ENCODE measurements at regions not wholly inside any gene's neighbourhood (a gene's known extent, or its start where the extent isn't known, plus 50 kb on each side); places are given as distances from the start of the nearest gene placed in this dataset.
"Not testable (repeated sequence)": the region's sequence is repeated elsewhere in the genome, so short reads cannot be mapped to it uniquely, and the experiment has no call there.

DNA sequence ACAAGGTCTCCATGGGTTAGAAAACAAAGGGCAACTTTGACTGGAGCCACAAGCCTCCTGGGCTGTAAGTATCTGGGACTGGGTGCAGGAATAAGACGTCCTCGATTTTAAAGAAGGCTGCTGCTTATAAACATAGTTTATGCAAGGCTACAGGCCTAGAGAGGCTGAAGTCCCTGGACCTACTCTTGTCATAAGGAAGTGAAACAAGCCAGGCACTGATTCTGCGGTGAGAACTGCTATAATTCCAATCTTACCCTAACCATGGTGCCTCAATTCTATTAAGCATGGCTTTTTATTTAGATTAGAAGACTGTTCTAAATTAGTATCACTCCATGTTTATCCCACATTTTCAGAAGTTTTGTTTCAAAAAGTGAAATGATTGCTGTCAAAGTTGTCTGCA, 777.6 kb downstream of the PLOD2 start:
- no peak for DNase-seq (ENCODE audit: low read depth)

DNA sequence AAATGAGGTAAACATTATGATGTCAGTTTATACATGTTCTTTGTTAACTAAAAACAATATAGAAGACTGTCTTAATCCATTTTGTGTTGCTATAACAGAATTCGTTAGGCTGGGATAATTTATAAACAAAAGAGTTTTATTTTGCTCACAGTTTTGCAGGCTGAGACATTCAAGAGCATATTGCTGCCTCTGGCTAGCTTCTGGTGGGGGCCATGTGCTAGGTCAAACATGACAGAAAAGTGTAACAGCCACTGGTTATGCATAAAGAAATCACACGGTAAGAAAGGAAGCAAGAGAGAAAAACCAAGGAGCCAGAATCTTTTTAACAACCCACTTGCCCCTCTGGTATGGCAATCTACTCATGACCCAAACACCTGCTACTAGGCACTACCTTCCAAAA, 776.7 kb downstream of the PLOD2 start:
- DNase-seq (ENCODE audit: low read depth): no peak

DNA sequence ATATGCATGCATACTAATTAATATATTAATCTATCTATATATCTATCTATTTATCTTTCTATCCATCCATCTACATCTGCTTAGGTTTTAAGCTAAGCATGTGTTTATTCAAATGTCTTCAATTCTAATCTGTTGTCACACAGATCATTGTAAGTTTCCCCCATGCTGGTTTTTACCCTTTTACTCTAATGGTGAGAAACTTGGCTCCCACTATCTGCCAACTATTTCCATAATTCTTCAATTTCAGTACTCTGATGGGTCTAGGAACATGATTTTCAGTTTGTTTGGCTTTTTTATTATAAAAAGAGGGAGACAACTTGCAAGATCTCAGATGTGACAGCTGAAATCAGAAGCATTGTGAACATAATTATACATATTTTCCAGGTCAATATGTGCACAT, 773.8 kb downstream of the PLOD2 start:
- no peak for DNase-seq (ENCODE audit: low read depth)

DNA sequence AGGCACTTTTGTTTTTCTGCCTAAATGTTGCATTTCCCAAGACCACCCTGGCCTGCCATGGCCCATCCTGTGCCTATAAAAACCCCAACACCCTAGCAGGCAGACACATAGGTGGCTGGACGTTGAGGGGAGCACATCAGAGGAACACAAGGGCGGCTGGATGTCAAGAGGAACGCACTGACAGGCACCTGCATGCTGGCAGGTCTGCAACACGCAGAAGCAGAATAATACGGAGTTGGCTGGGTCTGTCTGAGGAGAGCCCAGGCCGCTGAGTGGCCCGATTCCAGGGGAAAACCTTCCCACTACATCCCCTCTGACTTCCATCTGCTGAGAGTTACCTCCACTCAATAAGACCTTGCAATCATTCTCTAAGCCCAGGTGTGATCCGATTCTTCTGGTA, 765.6 kb downstream of the PLOD2 start:
- no peak for DNase-seq (ENCODE audit: low read depth)

DNA sequence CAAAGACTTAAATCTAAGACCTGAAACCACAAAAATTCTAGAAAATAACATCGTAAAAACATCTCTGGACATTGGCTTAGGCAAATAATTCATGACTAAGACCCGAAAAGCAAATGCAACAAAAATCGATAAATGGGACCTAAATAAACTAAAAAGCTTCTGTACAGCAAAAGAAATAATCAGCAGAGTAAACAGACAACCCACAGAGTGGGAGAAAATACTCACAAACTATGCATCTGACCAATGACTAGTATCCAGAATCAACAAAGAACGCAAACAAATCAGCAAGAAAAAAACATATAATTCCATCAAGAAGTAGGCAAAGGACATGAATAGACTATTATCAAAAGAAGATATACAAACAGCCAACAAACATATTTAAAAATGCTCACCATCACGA, 749.4 kb downstream of the PLOD2 start:
- no peak for DNase-seq (ENCODE audit: low read depth)

DNA sequence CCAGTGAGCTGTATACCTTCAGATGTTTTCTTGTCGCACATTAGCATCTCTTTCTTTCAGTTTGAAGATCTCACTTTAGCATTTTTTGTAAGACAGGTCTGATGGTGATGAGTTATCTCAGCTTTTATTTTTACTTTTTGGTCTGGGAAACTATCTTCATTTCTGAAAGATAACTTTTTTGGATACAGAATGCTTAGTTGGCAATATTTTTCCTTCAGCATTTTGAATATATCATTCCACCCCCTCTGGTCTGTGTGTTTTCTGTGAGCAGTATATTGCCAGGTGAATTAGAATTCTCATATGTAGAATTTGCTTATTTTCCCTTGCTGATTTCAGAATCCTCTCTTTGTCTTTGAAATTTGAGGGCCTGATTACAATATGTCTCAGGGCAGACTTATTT, 743.3 kb downstream of the PLOD2 start:
- no peak for DNase-seq (ENCODE audit: low read depth)

DNA sequence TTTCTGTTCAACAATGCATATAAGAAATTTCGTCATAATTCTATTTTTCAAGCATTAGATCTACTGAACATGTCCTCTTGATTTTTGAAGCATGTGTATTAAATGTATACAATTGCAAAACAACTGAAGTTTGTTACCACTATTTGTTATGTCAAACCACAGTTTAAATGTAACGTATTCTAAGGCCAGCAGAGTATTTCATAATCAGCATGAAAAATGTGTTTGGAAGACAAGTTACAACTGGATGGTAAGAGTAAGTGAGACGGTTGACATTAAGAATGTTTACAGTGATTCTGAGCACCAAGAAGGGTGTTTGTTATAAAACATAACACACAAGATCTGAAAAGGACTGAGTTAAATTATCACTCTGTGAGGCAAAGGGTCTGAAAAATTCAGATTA, 738.4 kb downstream of the PLOD2 start:
- DNase-seq (ENCODE audit: low read depth): no peak

DNA sequence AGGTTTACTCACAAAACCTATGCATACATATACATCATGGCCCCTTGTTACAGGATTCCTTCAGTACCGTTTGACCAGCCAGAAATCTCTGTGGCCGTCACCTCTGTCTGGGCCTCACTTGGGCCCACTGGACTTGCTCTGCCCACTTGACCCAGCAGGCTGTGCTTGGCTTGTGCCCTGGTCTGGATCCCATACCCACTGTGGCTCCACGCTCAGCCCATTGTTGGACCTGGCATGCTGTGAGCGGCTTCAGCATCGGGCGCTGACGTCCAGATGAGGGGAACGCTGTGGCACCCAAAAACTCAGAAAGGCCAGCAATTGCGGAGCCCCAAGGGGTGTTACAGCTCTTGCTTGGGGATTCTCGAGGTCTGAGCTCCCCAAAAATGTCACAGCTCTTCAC, 733.6 kb downstream of the PLOD2 start:
- no peak for DNase-seq (ENCODE audit: low read depth)

DNA sequence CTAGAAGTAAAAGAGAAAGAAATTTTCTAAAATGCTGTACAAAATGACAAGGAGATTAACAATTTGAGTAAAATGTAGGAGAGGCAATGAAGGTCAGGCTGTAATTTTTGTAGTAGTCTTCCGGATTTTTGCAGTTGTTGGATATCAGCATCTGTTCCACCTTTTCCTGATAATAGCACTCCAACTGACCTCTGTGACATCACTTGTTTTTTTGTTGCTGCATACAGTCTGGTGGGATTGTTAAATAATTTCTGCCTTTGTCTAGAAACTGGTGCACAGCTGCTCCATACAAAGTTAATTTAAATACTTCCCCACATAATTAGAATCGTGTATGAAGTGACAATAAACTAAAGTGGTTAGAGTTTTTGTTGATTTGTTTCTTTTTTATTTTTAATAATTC, 731.4 kb downstream of the PLOD2 start:
- no peak for DNase-seq (ENCODE audit: low read depth)

DNA sequence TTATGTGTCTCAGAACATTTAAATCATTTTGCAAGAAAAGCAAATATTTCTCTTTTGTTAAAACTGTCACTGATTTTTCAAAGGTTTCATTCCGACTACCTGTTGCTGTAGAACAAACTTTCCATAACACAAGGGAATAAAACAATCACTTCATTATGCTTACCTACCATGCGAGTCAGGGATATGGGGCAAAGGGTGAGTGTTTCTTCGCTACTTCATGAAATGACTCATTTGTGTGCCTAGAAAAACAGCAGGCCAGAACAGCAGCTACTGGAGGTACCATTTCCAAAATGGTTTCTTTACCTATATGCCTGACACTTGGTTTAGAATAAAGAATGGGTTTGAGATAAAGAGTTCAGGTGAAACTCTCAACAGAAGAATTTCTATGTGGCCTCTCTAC, 712.5 kb downstream of the PLOD2 start:
- peak; percentile 68 for DNase-seq (ENCODE audit: low read depth)

DNA sequence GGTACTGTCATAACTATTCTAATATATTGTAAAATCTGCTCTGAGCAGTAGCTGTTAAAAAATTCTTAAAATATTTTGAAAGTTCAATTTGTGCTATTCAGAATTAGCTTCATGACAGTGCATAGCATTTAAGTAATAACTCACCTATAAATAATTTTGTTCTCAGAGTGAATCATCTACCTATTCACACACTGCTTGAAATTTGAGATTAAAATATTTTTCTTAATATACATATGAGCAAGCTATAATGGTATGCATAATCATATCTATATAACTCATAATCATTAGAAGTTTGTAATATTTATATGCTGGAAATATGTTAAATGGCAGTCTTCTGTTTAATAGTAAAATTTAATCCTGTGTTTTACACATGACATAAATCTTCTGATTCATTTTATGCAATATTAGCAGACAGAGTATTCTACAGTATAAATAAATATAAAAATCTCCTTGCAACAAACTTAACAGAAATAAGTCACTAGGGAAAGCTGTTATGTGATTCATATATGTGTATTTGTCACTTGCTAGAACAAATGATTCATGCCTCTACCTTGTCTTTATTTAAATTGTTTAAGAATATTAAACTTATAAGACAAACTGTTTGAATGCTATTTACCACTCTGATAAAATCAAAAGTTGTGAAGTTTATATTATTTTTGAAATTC, 710.8 kb downstream of the PLOD2 start:
- DNase-seq (ENCODE audit: low read depth): no peak

DNA sequence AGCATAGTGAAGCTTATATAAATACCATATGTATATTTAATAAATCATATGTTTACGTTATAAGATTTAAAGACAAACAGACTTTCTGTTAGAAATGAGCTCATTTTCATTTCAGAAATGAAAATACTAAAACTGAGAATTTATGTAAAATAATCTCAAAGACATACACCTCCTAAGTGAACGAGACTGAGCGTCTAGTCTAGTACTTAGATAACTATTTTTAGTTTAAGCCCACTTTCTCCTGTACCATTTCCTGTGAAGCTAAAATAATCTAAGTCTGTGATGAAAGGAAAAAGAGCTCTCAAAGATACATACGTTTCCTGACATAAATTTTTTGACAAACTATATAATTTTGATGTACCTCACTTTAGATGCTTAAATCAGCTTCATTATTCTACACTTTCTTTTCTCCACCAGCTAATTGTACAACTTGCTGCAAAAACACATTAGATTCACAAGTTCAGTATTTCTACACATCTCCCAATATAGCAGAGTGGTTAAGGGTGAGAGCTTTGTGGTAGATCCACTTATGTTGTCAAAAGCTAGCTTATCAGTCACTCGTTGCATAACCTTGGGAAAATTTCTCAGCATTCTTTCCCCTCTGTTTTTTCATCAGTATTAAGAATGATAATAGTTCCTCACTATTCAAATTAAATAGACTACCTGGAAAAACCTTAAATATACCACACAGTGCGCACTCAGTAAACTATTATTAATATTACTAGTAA, 703.0 kb downstream of the PLOD2 start:
- DNase-seq (ENCODE audit: low read depth): no peak

DNA sequence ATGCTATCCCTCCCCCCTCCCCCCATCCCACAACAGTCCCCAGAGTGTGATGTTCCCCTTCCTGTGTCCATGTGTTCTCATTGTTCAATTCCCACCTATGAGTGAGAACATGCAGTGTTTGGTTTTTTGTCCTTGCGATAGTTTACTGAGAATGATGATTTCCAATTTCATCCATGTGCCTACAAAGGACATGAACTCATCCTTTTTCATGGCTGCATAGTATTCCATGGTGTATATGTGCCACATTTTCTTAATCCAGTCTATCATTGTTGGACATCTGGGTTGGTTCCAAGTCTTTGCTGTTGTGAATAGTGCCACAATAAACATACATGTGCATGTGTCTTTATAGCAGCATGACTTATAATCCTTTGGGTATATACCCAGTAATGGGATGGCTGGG, 701.3 kb downstream of the PLOD2 start:
- not testable (repeated sequence) for DNase-seq (ENCODE audit: low read depth)

DNA sequence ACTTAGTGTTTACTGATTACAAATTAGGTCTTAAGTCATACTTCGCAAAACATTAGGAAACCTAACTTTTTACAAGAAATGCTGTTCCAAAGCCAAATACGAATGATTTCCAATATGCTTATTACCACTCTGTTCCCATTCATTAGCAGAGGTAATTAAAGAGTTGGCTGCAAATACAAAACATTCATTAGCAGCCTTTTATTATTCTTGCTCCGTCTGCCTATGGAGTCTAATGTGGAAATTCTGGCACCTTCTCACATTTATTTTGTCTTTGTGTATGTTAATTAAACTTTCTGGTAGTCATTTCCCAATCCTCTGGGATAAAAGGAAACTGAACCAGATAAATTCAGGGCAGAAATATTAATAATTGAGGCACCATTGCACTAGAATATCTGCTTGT, 689.0 kb downstream of the PLOD2 start:
- no peak for DNase-seq (ENCODE audit: low read depth)

DNA sequence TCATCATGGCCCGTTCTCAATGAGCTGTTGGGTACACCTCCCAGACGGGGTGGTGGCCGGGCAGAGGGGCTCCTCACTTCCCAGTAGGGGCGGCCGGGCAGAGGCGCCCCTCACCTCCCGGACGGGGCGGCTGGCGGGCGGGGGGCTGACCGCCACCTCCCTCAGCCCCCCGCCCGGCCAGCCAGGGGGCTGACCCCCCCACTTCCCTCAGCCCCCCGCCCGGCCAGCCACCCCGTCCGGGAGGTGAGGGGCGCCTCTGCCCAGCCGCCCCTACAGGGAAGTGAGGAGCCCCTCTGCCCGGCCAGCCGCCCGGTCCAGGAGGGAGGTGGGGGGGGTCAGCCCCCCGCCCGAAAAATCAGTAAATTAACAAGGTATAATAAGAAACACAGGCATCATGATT, 678.2 kb downstream of the PLOD2 start:
- DNase-seq (ENCODE audit: low read depth): not testable (repeated sequence)

DNA sequence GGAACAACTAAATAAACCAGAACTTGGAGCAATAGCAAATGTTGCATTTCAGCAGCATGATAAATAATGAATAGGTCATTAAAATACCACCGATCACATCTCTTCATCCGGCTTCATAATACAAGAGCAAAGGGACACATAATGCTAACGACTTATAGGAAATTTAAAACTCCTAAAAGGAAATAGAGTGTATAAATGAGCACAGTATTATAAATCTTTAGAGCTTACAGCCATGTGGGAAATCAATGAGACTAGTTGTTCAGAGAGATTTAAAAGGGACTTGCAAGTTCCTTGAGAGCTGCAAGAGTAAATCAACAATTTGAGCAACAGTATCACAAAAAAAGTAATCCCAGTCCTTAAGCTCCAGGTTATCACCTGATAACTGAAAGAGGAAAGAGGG, 677.0 kb downstream of the PLOD2 start:
- no peak for DNase-seq (ENCODE audit: low read depth)

DNA sequence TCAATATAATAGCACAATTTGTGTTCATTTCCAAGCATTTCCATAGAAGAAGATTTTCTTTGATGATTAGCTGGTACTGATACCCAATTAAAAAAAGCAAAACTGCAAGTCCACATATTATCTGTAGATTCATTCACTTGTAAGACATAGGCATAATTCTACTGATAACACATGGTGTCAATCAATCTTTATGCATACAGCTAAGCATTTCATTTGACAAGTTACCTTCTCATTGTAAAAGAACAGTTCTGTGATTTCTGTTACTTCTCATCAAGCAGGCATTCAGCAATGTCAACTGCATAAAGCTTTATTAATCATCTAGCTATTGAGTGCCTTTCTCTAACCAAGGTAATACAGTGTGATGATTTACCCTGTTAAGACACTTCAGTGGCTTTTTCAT, 672.0 kb downstream of the PLOD2 start:
- DNase-seq (ENCODE audit: low read depth): no peak

DNA sequence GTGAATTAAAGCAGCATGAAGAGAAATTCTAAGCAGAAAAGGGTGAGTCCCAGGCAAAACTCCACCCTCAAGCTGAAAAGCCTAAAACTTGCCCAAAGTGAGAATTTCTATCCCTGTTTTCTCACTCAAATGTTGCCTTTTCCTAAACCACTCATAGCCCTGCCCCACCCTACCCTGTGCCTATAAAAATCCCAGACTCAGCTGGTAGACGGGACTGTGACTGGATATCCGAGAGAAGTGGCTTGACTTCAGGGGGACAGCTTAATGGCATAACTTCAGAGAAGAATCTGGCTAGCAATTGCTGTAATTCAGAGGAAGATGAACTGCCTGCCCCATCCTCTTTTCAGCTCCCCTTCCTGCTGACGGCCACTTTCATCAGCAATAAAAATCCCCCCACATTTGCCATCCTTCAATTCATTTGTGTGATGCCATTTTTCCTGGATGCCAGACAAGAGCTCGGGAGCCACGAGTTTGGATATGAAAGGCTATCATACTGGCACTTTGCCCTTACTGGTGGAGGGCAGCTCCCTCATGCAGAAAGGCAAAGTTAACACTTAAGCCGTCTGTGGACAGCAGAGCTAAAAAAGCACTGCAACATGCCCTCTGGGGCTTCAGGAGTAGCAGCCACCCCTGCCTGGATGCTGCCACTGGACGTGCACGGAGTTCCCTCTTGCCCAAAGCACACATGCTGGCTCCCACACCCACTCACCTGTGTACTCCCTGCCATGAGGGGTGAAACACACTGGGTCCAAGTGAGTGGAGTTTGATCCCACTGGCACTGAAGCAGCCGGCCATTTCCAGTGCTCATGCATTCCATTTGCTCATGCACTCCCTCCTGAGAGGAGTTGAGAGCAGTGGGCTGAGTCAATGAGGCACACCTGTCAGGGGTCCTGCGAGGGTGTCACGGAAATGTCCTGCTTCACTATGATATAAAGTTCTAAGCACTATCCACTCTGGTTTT, 670.6 kb downstream of the PLOD2 start:
- no peak for DNase-seq (ENCODE audit: low read depth)

DNA sequence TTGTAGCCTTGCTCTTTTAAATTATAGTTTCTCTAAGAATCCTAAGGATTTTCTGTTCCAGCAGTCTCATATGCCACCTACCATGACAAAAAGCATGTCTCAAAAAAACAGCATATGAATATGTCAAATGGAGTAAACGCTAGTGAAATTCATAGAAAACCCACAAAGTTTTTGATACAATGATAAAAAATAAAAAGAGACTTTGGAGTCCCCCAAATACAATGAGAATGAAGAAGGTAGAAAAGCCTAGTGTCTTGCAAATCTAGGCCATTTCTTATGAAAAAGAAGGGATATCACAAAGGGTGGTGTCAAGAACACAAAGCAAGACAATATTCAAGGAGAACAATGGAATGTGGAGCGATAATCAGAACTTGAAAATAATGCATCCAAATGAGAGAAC, 668.5 kb downstream of the PLOD2 start:
- no peak for DNase-seq (ENCODE audit: low read depth)

DNA sequence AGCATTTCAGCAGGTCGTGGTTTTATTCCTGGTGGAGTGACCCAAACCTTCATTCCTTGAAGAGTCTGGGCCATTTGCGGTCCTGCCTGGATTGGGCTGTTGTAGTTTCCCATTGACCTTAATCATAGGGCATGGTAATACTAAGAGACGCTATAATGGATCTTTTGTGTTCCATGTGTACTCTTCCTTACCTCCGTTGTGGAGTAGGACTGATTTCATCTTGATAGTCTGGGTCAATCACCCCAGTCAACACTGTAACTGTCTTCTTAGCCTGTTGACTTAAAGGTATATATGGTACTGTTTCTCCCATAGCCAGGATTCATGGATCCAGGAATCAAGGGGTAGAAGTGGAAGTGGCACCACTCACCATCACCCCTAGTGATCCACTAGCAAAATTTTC, 643.6 kb downstream of the PLOD2 start:
- not testable (repeated sequence) for DNase-seq (ENCODE audit: low read depth)

DNA sequence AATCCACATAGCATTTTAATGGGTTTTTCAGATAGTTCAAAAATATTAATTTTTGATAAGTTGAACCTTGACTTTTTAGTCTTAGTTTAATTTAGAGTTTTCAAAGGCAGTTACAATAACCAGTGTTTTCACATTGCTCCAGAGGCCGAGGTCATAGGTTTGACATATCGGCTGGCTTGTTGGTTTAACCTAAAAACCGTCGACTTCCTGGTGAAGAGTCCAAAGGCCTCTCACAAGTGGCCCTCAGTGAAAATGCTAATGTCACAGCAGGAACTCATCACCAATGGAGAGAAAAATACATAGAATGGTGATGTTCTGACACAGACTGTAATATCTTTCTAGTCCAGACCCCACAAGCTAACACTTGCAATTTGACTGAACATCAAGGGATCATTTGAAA, 642.3 kb downstream of the PLOD2 start:
- DNase-seq (ENCODE audit: low read depth): no peak

DNA sequence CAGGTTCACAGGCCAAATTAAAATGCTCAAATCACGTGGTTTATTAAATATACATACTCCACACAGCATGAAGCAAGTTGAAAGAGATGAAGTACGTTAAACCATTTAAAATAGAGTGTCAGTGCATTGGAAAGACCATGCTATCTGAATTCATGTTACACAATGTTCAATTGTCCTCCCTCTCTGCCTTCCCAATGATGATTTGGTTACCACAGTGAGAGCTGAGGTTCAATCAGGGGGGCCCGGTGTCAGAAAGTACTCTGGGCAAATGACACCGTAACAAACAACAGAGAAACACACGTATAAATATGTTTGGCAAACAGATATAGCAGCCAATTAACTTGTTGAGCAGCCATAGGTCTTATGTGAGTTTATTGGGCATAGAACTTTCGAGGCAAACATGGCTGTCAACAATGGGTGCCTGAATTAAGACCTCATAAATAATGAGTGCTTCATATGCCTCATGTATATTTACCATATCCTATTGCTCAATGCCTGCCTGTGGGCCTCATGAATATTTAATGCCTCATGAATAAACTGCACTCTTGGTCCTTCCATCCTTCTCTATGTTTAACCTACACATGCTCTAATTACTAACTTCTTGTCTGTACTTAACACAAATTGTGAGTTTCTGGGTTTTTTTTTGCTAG, 641.5 kb downstream of the PLOD2 start:
- no peak for DNase-seq (ENCODE audit: low read depth)
